C4-2B (cell line): ENCODE measurements at regions not wholly inside any gene's neighbourhood (a gene's known extent, or its start where the extent isn't known, plus 50 kb on each side); places are given as distances from the start of the nearest gene placed in this dataset.

Experiments used
- CTCF ChIP-seq: fragments of 450-650 bp; conservative IDR thresholded peaks from 2 replicates; pipeline ENCODE4 v1.5.1; 2017; ENCODE audit warnings: mild to moderate bottlenecking
- ZFX ChIP-seq: fragments of 450-650 bp; IDR thresholded peaks from 2 replicates; pipeline ENCODE4 v1.6.1; 2017

- no peak for TF ChIP-seq CTCF
- no peak for TF ChIP-seq ZFX
Measured at GRCh38 chr4:111501946-111502345, 643.3 kb upstream of the FAM241A start.
